Keratinocyte (primary cell): ENCODE measurements at regions not wholly inside any gene's neighbourhood (a gene's known extent, or its start where the extent isn't known, plus 50 kb on each side); places are given as distances from the start of the nearest gene placed in this dataset.

Experiments used
- EZH2 ChIP-seq: IDR thresholded peaks from one replicate; pipeline ENCODE4 v1.6.1; 2012; ENCODE audit warnings: inconsistent platforms, mild to moderate bottlenecking, low read length, moderate library complexity
- TF ChIP-seq, protein P1 (sequence below), 3 experiments: IDR thresholded peaks in 1 of 3; conservative IDR thresholded peaks in 1 of 3; optimal IDR thresholded peaks in 1 of 3; 2 replicates in 2 of 3; 3 replicates in 1 of 3; pipeline versions ENCODE3 to v1.5.1; 2011; ENCODE audit warnings: low read length in 3 of 3, mild to moderate bottlenecking in 3 of 3, moderate library complexity in 2 of 3, control low read depth in 1 of 3, inconsistent platforms in 1 of 3; ENCODE audit not compliant: insufficient read depth in 2 of 3; ENCODE audit errors: extremely low read depth in 1 of 3

DNA sequence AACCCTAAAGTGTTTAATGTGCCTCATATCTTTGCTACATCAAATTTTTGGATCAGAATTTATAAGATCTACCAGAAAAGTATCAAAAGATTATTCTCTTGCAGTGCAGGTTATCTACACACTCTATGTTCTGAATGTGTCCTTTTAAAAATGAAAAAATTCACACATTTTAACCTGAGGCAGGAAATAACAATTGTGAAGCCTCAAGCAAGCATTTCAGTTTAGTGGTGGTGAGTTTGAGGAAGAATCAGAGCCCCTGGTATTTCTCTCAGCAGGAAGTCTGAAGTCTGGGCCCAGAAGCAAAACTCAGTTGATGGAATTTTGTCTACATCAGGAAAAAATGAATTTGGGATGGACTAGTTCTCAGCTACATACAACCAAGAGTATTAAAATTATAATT is 137.0 kb upstream of the PZP start:
- no peak for TF ChIP-seq EZH2
- TF ChIP-seq, protein P1, sequence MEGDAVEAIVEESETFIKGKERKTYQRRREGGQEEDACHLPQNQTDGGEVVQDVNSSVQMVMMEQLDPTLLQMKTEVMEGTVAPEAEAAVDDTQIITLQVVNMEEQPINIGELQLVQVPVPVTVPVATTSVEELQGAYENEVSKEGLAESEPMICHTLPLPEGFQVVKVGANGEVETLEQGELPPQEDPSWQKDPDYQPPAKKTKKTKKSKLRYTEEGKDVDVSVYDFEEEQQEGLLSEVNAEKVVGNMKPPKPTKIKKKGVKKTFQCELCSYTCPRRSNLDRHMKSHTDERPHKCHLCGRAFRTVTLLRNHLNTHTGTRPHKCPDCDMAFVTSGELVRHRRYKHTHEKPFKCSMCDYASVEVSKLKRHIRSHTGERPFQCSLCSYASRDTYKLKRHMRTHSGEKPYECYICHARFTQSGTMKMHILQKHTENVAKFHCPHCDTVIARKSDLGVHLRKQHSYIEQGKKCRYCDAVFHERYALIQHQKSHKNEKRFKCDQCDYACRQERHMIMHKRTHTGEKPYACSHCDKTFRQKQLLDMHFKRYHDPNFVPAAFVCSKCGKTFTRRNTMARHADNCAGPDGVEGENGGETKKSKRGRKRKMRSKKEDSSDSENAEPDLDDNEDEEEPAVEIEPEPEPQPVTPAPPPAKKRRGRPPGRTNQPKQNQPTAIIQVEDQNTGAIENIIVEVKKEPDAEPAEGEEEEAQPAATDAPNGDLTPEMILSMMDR (optimal IDR thresholded peaks at IDR 0.05 in 1 of 3, IDR thresholded peaks at IDR 0.05 in 1 of 3, conservative IDR thresholded peaks at IDR 0.05 in 1 of 3; ENCODE audit: extremely low read depth in 1 of 3, insufficient read depth in 2 of 3, low read length in 3 of 3), result no peak
